Breast epithelium (tissue), 4 donors: ENCODE measurements at regions not wholly inside any gene's neighbourhood (a gene's known extent, or its start where the extent isn't known, plus 50 kb on each side); places are given as distances from the start of the nearest gene placed in this dataset.

Source experiments
- DNase-seq, 2 donors: peaks; one replicate each; pipeline ENCODE4 v3.0.0-alpha.2; 2019; ENCODE audit warnings: low spot score in 2 of 2
- H3K27ac ChIP-seq, 2 donors: fragments of 200-600 bp; sonication (generic) in 1 of 2; one replicate each; pipeline ENCODE4 v1.5.1; 2016 to 2019; ENCODE audit warnings: mild to moderate bottlenecking in 1 of 2
- H3K27me3 ChIP-seq, 2 donors: fragments of 200-600 bp; sonication (generic) in 1 of 2; one replicate each; pipeline versions ENCODE4 v1.5.1 to v1.6.0; 2017 to 2019; ENCODE audit warnings: control low read depth in 1 of 2, mild to moderate bottlenecking in 1 of 2
- H3K36me3 ChIP-seq: fragments of 200-600 bp; one replicate; pipeline ENCODE4 v1.5.1; 2019
- H3K4me1 ChIP-seq, 2 donors: fragments of 200-600 bp; sonication (generic); one replicate each; pipeline ENCODE4 v1.5.1; 2016 to 2019; ENCODE audit warnings: control low read depth in 1 of 2
- H3K4me3 ChIP-seq, 3 donors: fragments of 200-600 bp; sonication (generic); 1 replicate in 2 of 3; 2 replicates in 1 of 3; pipeline ENCODE4 v1.5.1; 2016 to 2019; ENCODE audit warnings: mild to moderate bottlenecking in 3 of 3, moderate library complexity in 2 of 3
- H3K9me3 ChIP-seq, 2 donors: fragments of 200-600 bp; sonication (generic) in 1 of 2; one replicate each; pipeline ENCODE4 v1.5.1; 2016 to 2019; ENCODE audit warnings: control low read depth in 1 of 2
- CTCF ChIP-seq, 3 donors: fragments of 450-650 bp; IDR thresholded peaks; one replicate each; pipeline ENCODE4 v1.5.1; 2016 to 2017; ENCODE audit warnings: antibody characterized with exemption in 3 of 3, mild to moderate bottlenecking in 3 of 3, moderate library complexity in 3 of 3
- POLR2A ChIP-seq: fragments of 450-650 bp; IDR thresholded peaks from one replicate; pipeline ENCODE4 v1.6.1; 2016; ENCODE audit warnings: antibody characterized with exemption, mild to moderate bottlenecking, moderate library complexity
- POLR2AphosphoS5 ChIP-seq, 3 donors: sonication (generic); formaldehyde crosslinking; IDR thresholded peaks; one replicate each; pipeline ENCODE4 v1.6.1; 2017; ENCODE audit warnings: antibody characterized with exemption in 3 of 3
- intact Hi-C: fragments of 100-400 bp; cut with DNase I; formaldehyde crosslinking; loops from one replicate; pipeline ENCODE4 v1.15.1; 2023; ENCODE audit warnings: low total_unique reads

- intact Hi-C loops, result no loop called here
- H3K4me3 ChIP-seq, result no peak overlapping the region
- H3K36me3 ChIP-seq, result no peaks in the 10 kb centered on the region
- no peaks in the 10 kb centered on the region for H3K9me3 ChIP-seq
- no peaks in the 10 kb centered on the region for H3K27me3 ChIP-seq
- DNase-seq, result no peak
- no peak for TF ChIP-seq POLR2A
- TF ChIP-seq POLR2AphosphoS5 (IDR thresholded peaks at IDR 0.05), result no peak
- TF ChIP-seq CTCF (IDR thresholded peaks at IDR 0.05), result no peak
- H3K4me1 ChIP-seq, result no peaks in the 10 kb centered on the region
- H3K27ac ChIP-seq, result no peak overlapping the region
Observed at GRCh38 chr13:73266640-73267180, 207.9 kb downstream of the KLF5 start.

- Histone ChIP-seq H3K9me3 (no peaks in the 10 kb centered on the region), H3K27ac (no peak overlapping the region), H3K36me3 (no peaks in the 10 kb centered on the region), H3K4me1 (no peaks in the 10 kb centered on the region), H3K4me3 (no peak overlapping the region), H3K27me3 (no peaks in the 10 kb centered on the region)
- intact Hi-C loops, result no loop called here
- DNase-seq, result no peak
- no peak for TF ChIP-seq POLR2A
Observed at GRCh38 chr13:73262862-73263627, 204.2 kb downstream of the KLF5 start.

GRCh38 chr13:73261739-73262216 is 203.0 kb downstream of the KLF5 start:
- Histone ChIP-seq H3K4me3 (no peak overlapping the region), H3K9me3 (no peaks in the 10 kb centered on the region), H3K27me3 (no peaks in the 10 kb centered on the region), H3K27ac (no peak overlapping the region), H3K4me1 (no peaks in the 10 kb centered on the region), H3K36me3 (no peaks in the 10 kb centered on the region)
- DNase-seq, result no peak
- intact Hi-C loops, result no loop called here
- TF ChIP-seq CTCF (IDR thresholded peaks at IDR 0.05) (no peak), POLR2A (no peak), POLR2AphosphoS5 (IDR thresholded peaks at IDR 0.05) (no peak)

GRCh38 chr13:73259061-73260017 is 200.5 kb downstream of the KLF5 start:
- Histone ChIP-seq H3K27me3 (no peaks in the 10 kb centered on the region), H3K36me3 (no peaks in the 10 kb centered on the region), H3K4me3 (no peak overlapping the region), H3K4me1 (no peaks in the 10 kb centered on the region), H3K27ac (no peak overlapping the region), H3K9me3 (no peaks in the 10 kb centered on the region)
- intact Hi-C loops, result no loop called here
- no peak for TF ChIP-seq POLR2A
- TF ChIP-seq CTCF (IDR thresholded peaks at IDR 0.05), result no peak
- no peak for TF ChIP-seq POLR2AphosphoS5 (IDR thresholded peaks at IDR 0.05)
- no peak for DNase-seq

- Histone ChIP-seq H3K4me1 (no peaks in the 10 kb centered on the region), H3K27me3 (no peaks in the 10 kb centered on the region), H3K4me3 (no peak overlapping the region), H3K27ac (no peak overlapping the region), H3K36me3 (no peaks in the 10 kb centered on the region), H3K9me3 (no peaks in the 10 kb centered on the region)
- no peak for DNase-seq
- intact Hi-C loops, result no loop called here
- TF ChIP-seq POLR2AphosphoS5 (IDR thresholded peaks at IDR 0.05), result no peak
- no peak for TF ChIP-seq POLR2A
- no peak for TF ChIP-seq CTCF (IDR thresholded peaks at IDR 0.05)
Observed at GRCh38 chr13:73258406-73258805, 199.6 kb downstream of the KLF5 start.
